Heart left ventricle (tissue), 16 donors: ENCODE measurements at regions not wholly inside any gene's neighbourhood (a gene's known extent, or its start where the extent isn't known, plus 50 kb on each side); places are given as distances from the start of the nearest gene placed in this dataset.

Source experiments
- ATAC-seq, 4 donors: fragments of 200-7000 bp; cut with Tn5 transposase; one replicate each; pipeline ENCODE4 v1.9.1; 2020 to 2022; ENCODE audit warnings: moderate library complexity in 4 of 4, mild to moderate bottlenecking in 3 of 4, moderate number of reproducible peaks in 1 of 4
- DNase-seq, 5 donors: peaks; one replicate each; pipeline ENCODE4 v3.0.0-alpha.2; 2020
- H3K27ac ChIP-seq, 12 donors: fragments of 200-600 bp; sonication (generic) in 4 of 12; one replicate each; pipeline versions ENCODE4 v1.5.0 to v1.8.0; 2016 to 2022; ENCODE audit warnings: mild to moderate bottlenecking in 2 of 12
- H3K27me3 ChIP-seq, 9 donors: fragments of 200-600 bp; sonication (generic) in 2 of 9; one replicate each; pipeline versions ENCODE4 v1.5.1 to v1.8.0; 2016 to 2022; ENCODE audit warnings: mild to moderate bottlenecking in 3 of 9
- H3K36me3 ChIP-seq, 9 donors: fragments of 200-600 bp; sonication (generic) in 2 of 9; one replicate each; pipeline versions ENCODE4 v1.5.0 to v1.8.0; 2018 to 2022; ENCODE audit warnings: mild to moderate bottlenecking in 2 of 9
- H3K4me1 ChIP-seq, 12 donors: fragments of 200-600 bp; sonication (generic) in 4 of 12; one replicate each; pipeline versions ENCODE4 v1.5.0 to v1.8.0; 2016 to 2022; ENCODE audit warnings: mild to moderate bottlenecking in 3 of 12
- H3K4me3 ChIP-seq, 12 donors: fragments of 200-600 bp; sonication (generic) in 4 of 12; one replicate each; pipeline versions ENCODE4 v1.5.0 to v1.8.0; 2017 to 2022; ENCODE audit warnings: mild to moderate bottlenecking in 9 of 12, moderate library complexity in 4 of 12
- H3K9me3 ChIP-seq, 12 donors: fragments of 200-600 bp; sonication (generic) in 4 of 12; one replicate each; pipeline versions ENCODE4 v1.5.0 to v1.8.0; 2016 to 2022; ENCODE audit warnings: mild to moderate bottlenecking in 1 of 12
- POLR2A ChIP-seq, 2 donors: fragments of 450-650 bp; IDR thresholded peaks; one replicate each; pipeline ENCODE4 v1.6.1; 2017; ENCODE audit warnings: antibody characterized with exemption in 2 of 2, mild to moderate bottlenecking in 2 of 2, moderate library complexity in 2 of 2
- WGBS, 4 donors: extraction: QIAGEN DNeasy Blood & Tissue Kit in 2 of 4; methylation state at CpG; one replicate each; pipeline versions ENCODE4 v1.1.5 to v1.1.7; 2013 to 2018; 5-methylcytosine and 5-hydroxymethylcytosine counted together
- intact Hi-C, 10 donors: fragments of 100-400 bp; cut with DNase I; formaldehyde crosslinking; loops; one replicate each; pipeline versions ENCODE4 v1.11.1 to v1.14.2; 2022
- TF ChIP-seq, protein P1 (sequence below), 12 donors: fragments of 200-600 bp; sonication (generic) in 4 of 12; IDR thresholded peaks; one replicate each; pipeline versions ENCODE4 v1.5.0 to v1.8.0; 2018 to 2022; ENCODE audit warnings: antibody characterized with exemption in 12 of 12, mild to moderate bottlenecking in 5 of 12
- donor health status: ischemic (EF 13 %, LVEDD 7.1; RV severe dilation, severe dysfunction).
- donor health status: healthy with polysubstance abuse.
- donor health status: DM: no; HTN: yes; CAD: no.
- donor health status: DM: no; HTN: no; CAD: no.
- donor health status: ischemic (EF 25% LVEDD 6.9; RV normal size, moderate dysfunction).
- donor health status: ischemic (EF 25% LVEDD 5.7; RV mildly dilated, moderate dysfunction).
- donor health status: healthy.
- donor health status: DM: yes; HTN: yes; CAD: no.
- donor health status: ischemic (EF 35%, LVEDD 5.7; RV mildly dilated, moderate dysfunction).
- donor health status: nonischemic (EF 11% LVEDD 7.7; RV severe dilation, severe dysfunction).
- donor health status: DM: yes; HTN: yes; CAD: no.
- donor health status: PGD.
- donor health status: ischemic (EF 29% LVEDD 5.4; RV normal size, mild dysfunction).
- donor health status: nonischemic (EF 23%, LVEDD 6.1; RV moderate dilation, normal function).

GRCh38 chr7:92987538-92987937 is 130.2 kb downstream of the SAMD9 start:
- H3K9me3 ChIP-seq = no peaks in the 10 kb centered on the region
- no peak for TF ChIP-seq POLR2A (IDR thresholded peaks at IDR 0.05)
- TF ChIP-seq, protein P1, sequence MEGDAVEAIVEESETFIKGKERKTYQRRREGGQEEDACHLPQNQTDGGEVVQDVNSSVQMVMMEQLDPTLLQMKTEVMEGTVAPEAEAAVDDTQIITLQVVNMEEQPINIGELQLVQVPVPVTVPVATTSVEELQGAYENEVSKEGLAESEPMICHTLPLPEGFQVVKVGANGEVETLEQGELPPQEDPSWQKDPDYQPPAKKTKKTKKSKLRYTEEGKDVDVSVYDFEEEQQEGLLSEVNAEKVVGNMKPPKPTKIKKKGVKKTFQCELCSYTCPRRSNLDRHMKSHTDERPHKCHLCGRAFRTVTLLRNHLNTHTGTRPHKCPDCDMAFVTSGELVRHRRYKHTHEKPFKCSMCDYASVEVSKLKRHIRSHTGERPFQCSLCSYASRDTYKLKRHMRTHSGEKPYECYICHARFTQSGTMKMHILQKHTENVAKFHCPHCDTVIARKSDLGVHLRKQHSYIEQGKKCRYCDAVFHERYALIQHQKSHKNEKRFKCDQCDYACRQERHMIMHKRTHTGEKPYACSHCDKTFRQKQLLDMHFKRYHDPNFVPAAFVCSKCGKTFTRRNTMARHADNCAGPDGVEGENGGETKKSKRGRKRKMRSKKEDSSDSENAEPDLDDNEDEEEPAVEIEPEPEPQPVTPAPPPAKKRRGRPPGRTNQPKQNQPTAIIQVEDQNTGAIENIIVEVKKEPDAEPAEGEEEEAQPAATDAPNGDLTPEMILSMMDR (IDR thresholded peaks at IDR 0.05) = no peak
- no peaks in the 10 kb centered on the region for H3K4me1 ChIP-seq
- intact Hi-C loops = loop anchor here in 5 of 10 donors (5.0 to 10.0 kb wide), 3 partner anchors 295 to 365 kb away; no protein-coding TSS in a partner anchor
- H3K27me3 ChIP-seq = no peaks in the 10 kb centered on the region
- 74 to 82% (median 79%) methylated on average over 3 of the region's 3 CpGs for WGBS, 4 donors
- no peak for DNase-seq
- no peak overlapping the region for H3K4me3 ChIP-seq
- ATAC-seq = no peak
- no peak overlapping the region for H3K27ac ChIP-seq
- H3K36me3 ChIP-seq = no peaks in the 10 kb centered on the region

GRCh38 chr7:92987095-92987494 is 130.7 kb downstream of the SAMD9 start:
- no peaks in the 10 kb centered on the region for H3K4me1 ChIP-seq
- TF ChIP-seq, protein P1 (IDR thresholded peaks at IDR 0.05) = no peak
- no peak for DNase-seq
- no peaks in the 10 kb centered on the region for H3K9me3 ChIP-seq
- no peaks in the 10 kb centered on the region for H3K27me3 ChIP-seq
- H3K36me3 ChIP-seq = no peaks in the 10 kb centered on the region
- intact Hi-C loops = loop anchor here in 5 of 10 donors (5.0 to 10.0 kb wide), 3 partner anchors 295 to 365 kb away; no protein-coding TSS in a partner anchor
- H3K27ac ChIP-seq = no peak overlapping the region
- H3K4me3 ChIP-seq = no peak overlapping the region
- ATAC-seq = no peak

DNA sequence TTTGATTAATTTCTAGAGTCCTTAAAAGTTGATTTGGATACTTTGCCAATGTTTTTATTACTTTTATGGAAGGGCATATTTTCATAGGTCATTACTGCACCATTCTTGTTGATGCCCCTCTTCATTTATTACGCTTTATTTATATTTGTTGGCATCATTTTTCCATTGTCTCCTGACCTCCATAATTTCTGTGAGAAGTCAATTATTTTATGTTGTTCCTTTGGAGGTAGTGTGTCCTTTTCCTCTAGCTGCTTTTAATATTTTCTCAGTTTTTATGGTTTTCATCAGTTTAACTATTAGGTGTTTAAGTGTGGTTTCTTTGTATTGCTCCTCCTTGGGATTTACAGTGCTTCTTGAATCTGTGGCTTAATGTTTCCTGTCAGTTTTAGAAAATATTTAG is 134.9 kb downstream of the SAMD9 start:
- H3K27ac ChIP-seq = no peak overlapping the region
- no peak overlapping the region for H3K4me3 ChIP-seq
- TF ChIP-seq, protein P1 (IDR thresholded peaks at IDR 0.05) = no peak
- TF ChIP-seq POLR2A (IDR thresholded peaks at IDR 0.05) = no peak
- no peak for DNase-seq
- H3K27me3 ChIP-seq = no peaks in the 10 kb centered on the region
- no peaks in the 10 kb centered on the region for H3K36me3 ChIP-seq
- 91 to 98% (median 95%) methylated on average over 1 of the region's 1 CpG for WGBS, 4 donors
- ATAC-seq = no peak
- H3K4me1 ChIP-seq = no peaks in the 10 kb centered on the region
- H3K9me3 ChIP-seq = peaks cover 0 to 29% (median 11%) of the 10 kb centered on the region in 12 donors
- intact Hi-C loops = loop anchor here in 2 of 10 donors (10.0 kb wide), 1 partner anchor 358 kb away; no protein-coding TSS in a partner anchor

DNA sequence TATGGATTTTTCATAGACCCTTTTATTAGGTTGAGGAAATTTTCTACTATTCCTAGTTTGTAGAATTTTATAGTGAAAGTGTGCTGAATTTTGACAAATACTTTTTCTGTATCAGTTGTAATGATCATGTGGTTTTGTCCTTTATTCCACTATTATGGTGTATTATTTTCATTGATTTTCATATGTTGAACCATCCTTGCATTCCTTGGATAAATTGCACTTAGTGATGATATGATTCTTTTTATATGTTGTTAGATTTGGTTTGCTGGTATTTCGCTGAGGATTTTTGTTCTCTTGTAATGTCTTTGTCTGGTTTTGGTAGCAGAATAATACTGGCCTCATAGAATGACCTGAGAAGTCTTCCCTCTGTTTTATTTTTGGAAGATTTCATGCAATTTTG is 140.6 kb upstream of the CDK6 start:
- Histone ChIP-seq H3K4me3 (no peak overlapping the region), H3K27me3 (no peaks in the 10 kb centered on the region), H3K36me3 (no peaks in the 10 kb centered on the region), H3K27ac (no peak overlapping the region), H3K4me1 (no peaks in the 10 kb centered on the region), H3K9me3 (peaks cover 0 to 48% (median 26%) of the 10 kb centered on the region in 12 donors)
- WGBS, 4 donors = 77 to 87% (median 84%) methylated on average over 1 of the region's 1 CpG
- ATAC-seq = no peak
- TF ChIP-seq POLR2A (IDR thresholded peaks at IDR 0.05) = no peak
- TF ChIP-seq, protein P1 (IDR thresholded peaks at IDR 0.05) = no peak
- DNase-seq = no peak
- intact Hi-C loops = no loop called here
